ENCODE measurements at regions not wholly inside any gene's neighbourhood (a gene's known extent, or its start where the extent isn't known, plus 50 kb on each side); places are given as distances from the start of the nearest gene placed in this dataset.

DNA sequence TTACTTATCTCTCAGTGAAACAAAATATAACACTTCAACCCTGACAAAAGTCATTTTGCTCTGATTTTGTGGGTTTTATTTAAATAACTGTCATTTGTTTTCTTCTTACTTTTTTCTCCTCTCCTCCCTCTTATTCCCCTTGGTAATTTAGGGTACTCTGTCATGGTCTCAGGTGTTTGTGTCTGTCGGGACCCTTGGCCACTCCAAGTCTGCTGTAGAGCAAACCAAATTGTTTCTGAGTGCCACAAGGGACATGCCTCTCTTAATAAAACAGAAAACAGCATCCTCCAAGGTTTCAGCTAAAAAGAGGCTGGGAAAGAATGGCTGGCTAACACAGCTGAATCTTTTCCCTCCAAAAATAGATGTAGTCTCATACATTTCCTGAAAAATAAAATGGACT lies 573.1 kb upstream of the KLF12 start:
- DNase-seq: no peak

DNA sequence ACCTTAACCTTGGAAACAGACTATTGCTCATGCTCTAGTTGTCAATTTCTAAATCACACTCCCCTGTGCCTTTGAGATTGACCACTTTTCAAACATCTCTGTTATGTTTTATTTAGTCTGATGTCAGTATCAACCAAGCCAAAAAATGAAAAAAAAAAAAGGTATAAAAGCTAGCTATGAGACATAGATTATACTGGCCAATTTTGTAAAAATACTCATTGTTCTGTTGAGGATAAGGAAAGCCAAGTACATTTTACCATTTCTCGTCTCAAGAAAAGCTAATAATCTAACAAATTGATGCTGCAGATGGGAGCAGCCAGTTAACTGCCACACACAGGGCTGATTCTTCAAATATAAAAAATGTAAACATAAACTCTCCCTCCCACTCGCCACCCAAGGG lies 572.6 kb upstream of the KLF12 start:
- no peak for DNase-seq

DNA sequence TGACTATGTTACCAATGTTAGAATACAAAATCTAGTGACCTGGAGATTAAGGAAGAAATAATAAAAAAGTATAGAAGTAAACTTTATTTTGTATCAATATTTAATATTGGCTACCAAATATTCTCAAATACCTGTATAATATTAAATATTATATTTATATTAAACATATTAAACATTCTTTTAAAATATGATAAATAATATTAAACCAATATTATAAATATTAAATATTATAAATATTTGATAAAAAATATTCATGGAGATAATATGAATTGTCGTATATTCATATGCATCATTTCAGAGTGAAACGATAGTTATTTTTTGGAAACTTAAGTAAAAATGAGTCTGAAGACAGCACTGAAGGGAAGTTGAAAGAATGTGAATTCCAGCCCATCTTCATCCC lies 571.2 kb upstream of the KLF12 start:
- DNase-seq: no peak

GRCh38 chr13:74703855-74704387 lies 569.7 kb upstream of the KLF12 start:
- no peak for DNase-seq

- DNase-seq: no peak
Observed at GRCh38 chr13:74696148-74696922, 562.1 kb upstream of the KLF12 start.

GRCh38 chr13:74695021-74695800 lies 561.0 kb upstream of the KLF12 start:
- no peak for DNase-seq

- no peak for DNase-seq
Observed at GRCh38 chr13:74687442-74688182, 553.4 kb upstream of the KLF12 start.

GRCh38 chr13:74683411-74683810 lies 549.2 kb upstream of the KLF12 start:
- DNase-seq: no peak

DNA sequence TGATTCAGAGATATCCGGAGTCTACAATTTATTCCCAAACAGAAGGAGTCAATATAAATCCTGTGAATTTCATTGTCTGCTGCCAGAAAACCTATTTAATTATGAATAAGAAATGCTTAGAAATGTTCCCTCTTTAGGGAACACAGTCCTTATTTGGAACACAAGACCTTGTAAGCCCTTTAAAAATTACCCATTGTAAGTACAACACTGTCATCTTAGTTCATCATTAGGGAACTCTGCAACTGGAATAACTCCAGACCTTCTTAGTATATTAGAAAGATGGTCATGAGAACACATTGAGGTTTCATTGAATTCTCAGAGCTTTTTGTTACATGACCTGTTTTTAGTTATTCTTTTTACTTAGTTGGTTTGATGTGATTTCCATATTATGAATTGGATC lies 548.5 kb upstream of the KLF12 start:
- DNase-seq: no peak

DNA sequence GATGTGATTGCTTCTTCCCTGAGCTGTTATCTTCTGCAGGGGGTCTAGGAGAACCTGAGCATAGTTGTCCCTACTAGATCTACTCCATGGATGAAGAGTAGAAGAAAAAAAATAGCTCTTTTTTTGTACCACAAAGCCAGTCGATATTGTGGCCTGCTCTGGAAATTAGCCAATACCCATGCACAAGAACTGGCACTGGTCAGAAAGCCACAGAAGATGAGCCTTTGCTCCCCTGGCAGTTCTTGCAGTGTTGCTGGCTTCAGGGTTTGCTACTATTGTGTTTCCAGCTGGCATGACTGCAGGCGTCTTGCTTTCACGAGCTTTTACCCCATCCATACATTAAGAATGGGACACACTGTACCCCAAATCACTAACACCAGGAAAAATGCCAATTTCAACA lies 547.7 kb upstream of the KLF12 start:
- no peak for DNase-seq

DNA sequence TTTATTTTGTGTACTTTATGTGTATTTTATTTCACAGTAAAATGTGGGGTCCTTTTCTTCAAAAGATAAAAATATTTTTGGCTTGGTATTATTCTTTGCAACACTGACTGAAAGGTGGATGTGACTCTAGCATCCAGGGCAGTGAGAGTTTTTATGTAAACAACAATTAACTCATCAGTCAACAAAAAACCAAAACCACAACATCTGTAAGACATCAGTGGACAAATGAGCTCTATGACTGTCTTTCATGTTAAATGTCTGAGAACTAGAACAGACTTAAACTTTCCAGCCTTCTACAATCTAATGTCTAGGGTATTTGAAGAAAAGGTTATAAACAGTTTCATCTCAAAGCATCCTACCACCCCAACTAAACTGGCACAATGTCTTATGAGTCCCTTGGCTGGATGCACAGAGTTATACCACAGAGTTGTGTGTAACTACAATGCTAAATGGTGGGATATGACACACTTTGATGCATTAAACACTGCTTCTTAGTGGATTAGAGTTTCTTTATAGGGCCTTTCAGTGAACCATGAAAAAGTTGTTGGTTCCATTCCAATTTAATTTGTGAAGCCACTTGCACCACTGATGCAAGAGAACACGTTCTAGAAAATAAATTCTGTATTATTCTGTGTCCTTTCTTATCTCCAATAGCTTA lies 544.2 kb upstream of the KLF12 start:
- no peak for DNase-seq

DNA sequence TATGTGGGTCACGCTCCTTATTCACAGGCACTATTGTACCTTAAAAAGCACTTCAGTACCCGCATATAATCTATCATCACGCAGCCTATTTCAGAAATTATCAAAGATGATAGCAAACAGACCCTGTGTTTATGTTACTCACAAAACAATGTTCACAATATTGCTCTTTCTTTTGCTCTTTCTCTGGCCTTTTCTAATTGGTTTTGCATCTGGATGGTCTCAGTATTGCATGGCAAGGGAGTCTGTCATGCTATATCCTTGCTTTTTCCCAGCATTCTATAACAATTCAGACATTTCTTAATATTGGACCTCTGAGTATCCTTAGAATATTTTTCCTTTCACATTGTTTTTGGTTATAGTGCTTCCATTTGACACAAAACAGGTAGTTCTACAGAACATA lies 541.8 kb upstream of the KLF12 start:
- no peak for DNase-seq

- no peak for DNase-seq
Observed at GRCh38 chr13:74675182-74675581, 541.0 kb upstream of the KLF12 start.

GRCh38 chr13:74674720-74675119 lies 540.5 kb upstream of the KLF12 start:
- DNase-seq: no peak

DNA sequence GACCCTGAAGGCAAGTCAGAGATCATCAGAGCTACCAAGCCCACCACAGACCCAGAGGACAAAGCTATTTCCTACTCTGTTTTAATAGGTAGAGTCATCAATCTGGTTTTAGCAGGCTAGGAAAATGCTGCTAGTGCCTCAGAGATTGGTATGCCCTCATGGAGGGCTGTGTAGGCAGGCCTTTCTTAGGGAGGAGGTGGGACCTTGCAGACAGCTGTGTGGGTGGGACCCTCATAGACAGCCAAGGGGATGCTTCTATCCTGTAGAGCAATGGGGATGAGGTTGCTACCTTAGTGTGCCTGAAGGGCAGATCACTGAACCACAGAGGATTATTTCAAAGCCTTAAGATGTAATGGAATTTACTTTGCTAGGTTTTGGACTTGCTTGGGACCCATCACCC lies 534.9 kb upstream of the KLF12 start:
- DNase-seq: no peak

DNA sequence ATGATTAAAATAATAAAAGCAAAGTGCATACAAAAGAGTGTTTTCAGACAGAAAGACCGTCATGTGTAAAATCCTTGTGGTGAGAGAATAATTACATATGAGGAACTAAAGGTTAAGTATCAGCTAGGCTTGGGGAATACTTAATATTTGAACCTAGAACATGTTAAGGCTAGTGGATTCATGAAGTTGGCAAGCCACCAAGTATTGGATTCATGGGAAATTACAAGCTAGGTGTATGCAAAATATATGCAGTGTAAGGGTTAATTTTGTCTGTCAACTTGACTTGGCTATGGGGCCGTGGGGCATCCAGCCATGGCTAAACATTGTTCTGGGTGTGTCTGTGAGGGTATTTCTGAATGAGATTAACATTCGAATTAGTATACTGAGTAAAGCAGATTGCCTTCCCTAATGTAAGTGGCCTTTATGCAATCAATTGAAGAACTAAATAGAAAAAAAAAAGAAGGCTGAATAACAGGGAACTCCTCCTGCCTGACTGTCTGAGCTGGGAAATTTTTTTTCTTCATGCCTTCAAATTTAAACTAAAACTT lies 533.5 kb upstream of the KLF12 start:
- DNase-seq: no peak

GRCh38 chr13:74662905-74663304 lies 528.7 kb upstream of the KLF12 start:
- no peak for DNase-seq

GRCh38 chr13:74661851-74662250 lies 527.6 kb upstream of the KLF12 start:
- DNase-seq: no peak

- no peak for DNase-seq
Observed at GRCh38 chr13:74657765-74658164, 523.6 kb upstream of the KLF12 start.

DNA sequence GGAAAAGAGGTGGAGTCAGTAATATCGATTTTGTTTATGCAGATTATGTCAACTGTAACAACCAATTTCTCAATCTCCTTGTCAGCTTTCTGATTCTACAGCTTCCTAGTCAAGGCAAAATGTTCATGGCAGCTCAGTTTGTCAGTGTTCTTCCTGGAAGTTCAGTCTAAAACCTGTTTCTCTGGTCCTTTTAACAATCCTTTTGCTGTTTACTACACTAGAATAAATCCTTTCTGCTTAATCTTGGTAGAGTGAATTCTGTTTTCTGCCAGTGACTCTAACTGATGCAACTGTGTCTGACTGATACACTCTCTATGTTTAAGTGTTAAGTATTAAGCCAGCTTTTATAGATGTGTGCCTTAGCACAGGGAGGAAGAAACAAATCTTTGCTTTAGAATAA lies 516.9 kb upstream of the KLF12 start:
- no peak for DNase-seq

DNA sequence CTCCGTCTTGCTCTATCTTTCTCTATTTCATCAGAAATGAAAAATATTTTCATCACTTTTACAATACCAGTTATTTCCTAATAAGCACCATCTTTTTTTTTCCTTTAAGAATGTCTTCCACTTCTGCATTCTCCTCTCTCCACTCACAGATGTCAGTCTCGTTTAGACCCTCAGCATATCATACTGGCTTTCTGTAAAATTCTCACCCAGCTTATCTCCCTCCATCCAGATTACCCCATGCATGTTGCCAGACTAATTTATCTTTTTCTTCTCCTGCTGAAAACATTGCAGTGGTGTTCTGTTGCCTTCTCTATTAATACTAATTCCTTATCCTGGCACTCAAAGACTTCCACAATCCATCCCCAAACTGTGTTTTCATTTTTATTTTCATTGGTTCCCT lies 513.8 kb upstream of the KLF12 start:
- DNase-seq: no peak

- DNase-seq: no peak
Observed at GRCh38 chr13:74647211-74647610, 513.0 kb upstream of the KLF12 start.

GRCh38 chr13:74646091-74646490 lies 511.9 kb upstream of the KLF12 start:
- no peak for DNase-seq

Data from hematopoietic multipotent progenitor cell treated with erythropoietin and hydrocortisone succinate and interleukin-3 and kit ligand, for 8 days (in vitro differentiated cells).